CD4-positive, alpha-beta T cell treated with Interferon alpha-2 for 1 hour (primary cell): ENCODE measurements at regions not wholly inside any gene's neighbourhood (a gene's known extent, or its start where the extent isn't known, plus 50 kb on each side); places are given as distances from the start of the nearest gene placed in this dataset.

Source experiments
- DNase-seq, 2 donors: peaks; one replicate each; pipeline ENCODE4 v3.0.0-alpha.2; 2020 to 2022

DNA sequence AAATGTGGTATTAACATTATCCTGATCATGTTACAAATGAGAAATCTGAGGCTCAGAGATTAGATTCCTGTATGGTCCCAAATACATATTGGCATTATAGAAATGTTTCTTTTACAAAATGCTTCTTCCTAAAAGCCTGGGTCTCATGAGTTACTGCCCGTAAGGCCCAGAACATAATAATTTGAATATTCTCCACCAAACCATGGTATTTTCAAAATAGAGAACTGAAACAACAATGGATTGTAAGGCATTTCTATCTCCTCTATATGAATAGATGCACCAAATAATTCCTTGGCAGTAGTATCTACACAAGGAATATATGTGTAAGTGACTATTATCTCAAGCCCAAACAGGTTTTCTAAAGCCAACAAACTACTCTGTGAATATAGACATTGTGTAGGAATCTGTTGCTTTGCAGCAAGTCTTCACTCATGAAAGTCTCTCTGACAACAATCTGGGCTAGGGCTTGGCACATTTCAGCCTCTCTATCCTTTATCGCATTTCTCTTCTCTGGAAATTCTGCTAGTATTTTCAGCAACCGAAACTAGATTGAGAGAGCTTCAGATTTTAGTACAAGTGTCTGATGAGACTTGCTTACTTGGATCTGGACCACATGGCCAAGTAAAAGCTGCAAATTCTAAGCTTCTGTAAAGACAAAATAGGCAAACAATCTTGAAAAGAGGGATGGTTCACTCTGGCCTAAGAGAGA, 112.8 kb upstream of the ARHGAP20 start:
- DNase-seq, result no peak

DNA sequence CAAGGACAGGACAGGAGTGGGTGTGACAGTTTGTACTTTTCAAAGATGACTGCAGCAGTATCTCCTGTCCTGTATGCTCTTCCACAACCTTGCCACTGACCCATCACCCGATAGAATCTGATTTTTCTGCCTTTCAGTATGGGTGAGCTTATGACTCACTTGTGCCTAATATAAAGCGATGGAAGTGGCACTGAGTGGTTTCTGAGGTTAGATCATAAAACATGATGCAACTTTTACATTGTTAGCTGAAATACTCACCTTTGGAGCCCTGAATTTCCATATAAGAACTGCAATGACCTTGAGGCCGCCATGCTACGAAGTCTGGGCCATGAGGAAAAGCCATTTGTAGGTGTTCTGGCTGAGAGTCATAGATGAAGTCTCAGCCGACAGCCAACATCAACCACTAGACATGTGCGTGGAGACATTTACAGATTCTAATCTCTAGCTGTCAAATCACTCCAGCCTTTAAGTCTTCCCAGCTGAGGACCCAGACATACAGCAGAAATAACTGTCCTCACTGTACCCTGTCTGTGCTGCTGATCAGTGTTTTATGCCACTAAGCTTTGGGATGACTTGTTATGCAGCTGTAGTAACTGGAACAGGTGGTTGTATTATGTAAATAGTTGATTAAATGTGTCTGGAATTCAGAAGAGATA, 105.9 kb upstream of the ARHGAP20 start:
- DNase-seq, result no peak

DNA sequence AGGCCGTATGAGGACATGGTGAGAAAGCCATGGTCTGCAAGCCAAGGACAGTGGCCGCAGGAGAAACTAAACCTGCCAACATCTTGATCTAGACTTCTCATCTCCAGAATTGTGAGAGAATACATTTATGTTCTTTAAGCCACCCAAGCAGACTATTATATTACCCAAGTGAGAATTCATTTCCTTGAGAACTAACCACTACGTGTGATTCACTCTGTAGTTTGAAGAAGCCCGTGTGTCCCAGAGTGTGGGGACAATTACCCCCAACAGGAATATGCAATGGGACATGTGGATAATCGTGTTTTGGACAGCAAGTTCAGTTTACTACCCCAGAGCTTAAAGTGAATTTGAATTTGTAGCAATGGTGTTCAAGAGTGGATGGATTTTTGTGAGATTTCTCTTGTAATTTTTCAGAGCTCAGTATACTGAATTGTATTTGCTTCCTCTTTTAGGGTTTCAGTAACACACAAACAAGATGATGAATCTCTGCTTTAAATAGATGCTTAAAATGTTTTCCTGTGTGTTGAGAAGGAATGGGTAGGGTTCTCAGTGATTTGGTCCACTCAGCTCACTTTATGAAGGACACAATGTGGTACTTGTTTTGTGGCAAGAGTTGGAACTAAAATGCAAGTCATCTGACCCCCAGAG, 100.0 kb upstream of the ARHGAP20 start:
- DNase-seq, result no peak

DNA sequence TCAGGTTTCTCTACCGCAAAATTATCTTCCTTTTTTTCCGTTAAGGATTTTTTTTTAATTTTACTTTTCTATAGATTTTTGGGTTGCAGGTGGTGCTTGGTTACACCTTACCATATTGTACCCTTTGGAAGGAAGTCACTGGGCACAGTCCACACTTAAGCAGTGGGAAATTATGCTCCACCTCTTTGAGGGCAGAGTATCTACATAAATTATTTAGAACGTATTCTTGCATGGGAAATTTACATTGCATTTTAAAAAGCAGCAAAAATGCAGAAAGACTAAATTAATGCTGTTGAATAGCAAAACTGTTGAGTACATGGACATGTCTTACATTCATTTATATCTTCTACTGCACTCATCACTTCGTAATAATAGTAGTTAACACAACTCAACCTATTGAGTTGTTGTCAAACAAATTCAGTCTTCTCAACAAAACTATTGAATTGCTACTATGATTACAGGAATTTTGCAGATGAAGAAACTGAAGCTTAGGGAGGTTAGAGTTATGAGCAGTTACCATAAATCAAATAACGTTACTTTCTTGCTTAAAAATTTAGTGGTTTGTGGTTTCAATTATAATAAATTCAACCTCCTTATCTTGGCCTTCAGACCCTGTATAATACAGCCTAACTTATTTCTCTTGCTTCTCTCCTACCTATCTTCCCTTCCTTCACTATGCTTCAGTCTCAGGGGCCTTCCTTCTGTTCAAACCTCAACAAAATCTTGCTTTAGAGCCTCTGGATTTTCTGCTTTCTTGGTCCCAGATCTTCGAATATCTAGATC, 97.4 kb upstream of the ARHGAP20 start:
- DNase-seq, result no peak

DNA sequence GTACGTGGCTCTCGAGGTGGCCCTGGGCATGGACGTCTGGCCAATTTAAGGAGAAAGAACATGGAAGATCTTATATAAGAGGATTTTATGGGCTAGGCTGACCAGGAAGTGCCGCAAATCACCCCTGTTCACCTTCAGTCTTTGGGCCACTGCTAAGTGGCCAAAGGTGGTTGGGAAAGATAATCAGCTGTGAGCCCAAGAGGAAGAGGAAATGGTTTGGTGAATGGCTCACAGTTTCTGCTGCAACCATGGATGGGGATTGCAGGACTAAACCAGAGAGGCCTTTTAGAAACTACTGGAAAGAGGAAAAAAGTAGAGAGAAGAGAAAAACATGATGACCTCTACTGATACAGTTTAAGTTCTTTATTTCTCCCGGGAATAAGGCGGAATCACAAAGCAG, 96.0 kb upstream of the ARHGAP20 start:
- no peak for DNase-seq

DNA sequence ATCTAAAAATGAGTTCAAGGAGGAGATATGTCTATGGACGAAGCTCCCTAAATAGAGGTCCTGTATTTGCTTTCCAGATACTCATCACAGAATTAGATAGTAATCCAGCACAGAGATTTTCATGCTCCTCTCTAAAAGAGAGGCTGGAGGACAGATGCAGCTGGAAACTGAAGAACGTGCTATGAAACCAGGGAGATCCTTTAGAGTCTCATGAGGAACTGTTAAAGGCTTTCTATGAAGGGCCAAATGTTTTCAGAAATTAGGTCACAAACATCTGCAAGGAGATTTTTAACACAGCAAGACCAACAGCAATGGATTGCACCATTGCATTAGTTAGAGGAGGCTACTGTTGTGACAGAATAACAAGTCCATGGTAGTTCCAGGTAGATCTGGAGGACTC, 95.6 kb upstream of the ARHGAP20 start:
- DNase-seq, result no peak

DNA sequence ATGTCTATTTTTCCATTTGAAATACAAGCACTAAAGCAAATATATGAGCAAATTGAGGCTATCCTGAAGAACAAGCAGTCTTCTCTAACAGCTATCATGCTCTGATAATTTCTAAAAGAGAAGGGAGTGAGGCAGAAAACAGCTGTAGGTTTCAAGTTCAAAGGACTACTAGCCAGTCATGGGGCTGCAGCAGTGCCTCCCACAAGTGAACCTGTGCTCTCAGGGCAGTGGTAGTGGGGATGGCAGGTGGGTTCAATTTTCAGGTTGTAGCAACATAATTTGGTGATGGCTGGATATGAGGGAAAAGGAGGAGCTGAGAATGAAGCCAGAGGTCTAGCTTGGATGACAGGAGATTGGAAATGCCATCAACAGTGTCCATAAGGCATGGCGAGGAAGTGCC, 93.5 kb upstream of the ARHGAP20 start:
- no peak for DNase-seq

DNA sequence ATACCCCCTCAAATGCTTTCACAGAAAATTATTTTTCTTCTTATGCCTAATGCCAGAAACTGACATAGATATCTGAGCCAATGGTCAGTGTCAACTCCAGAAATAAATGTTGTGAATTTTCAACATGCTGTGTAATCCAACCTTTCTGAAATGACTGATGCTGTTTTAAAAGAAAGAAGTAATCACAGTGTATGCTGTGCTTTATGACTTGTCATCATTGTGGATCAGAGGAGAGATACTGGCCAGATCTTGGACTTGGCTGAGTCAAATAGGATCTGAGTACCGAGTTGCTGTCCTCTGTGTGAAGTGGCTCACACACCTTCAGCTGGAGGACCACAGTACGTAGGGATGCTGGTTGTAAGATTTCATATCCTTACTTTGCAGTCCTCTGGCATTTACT, 89.9 kb upstream of the ARHGAP20 start:
- DNase-seq, result no peak

DNA sequence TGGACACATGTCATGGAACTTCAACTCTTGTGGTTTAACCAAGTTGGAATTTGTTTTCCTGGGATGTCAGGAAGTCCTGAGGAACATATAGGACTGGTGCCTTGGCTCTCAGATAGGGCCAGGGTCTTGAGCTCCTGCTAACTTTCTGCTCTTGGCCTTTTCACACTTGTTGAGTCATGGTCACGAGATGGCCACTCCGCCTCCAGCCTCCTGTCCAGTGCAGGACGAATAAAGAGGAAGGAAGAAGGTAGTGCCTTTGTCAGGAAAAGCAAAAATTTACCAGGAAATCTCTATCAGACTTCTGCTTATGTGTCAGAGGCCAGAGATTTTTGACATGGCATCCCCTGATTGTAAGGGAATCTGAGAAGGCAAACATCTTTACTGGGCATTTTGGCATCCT, 89.1 kb upstream of the ARHGAP20 start:
- peak in 1 of 2 donors; percentile 12 for DNase-seq

DNA sequence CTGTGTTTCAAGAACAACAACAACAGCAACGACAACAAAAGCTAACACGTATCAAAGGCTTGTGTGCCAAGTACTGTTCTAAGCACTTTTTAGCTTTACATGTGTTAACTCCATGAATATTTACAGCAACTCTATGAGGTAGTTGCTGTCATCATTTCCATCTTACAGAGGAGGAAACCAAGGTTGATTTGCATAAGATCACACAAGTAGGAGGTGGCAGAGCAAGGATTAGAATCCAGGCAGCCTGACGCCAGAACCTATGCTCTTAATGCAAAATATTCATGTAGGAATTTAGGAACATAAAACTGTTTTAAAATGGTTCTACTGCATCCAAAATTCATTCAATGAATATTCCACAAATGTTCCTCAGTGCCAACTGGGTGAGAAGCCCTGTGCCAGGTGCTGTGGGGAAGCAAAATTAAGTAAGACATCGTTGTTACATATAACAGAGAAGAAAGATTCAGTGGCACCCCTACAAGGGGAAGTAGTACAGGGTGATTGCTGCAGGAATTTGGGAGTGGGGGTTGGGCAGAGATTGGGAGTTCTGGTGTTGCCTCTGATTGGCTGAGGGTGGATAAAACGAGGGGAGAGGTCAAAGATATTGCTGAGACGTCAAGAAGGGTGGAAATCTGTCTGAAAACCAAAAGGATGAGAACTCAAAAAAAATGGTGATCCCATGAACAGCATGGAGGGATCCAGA, 86.1 kb upstream of the ARHGAP20 start:
- DNase-seq, result no peak

DNA sequence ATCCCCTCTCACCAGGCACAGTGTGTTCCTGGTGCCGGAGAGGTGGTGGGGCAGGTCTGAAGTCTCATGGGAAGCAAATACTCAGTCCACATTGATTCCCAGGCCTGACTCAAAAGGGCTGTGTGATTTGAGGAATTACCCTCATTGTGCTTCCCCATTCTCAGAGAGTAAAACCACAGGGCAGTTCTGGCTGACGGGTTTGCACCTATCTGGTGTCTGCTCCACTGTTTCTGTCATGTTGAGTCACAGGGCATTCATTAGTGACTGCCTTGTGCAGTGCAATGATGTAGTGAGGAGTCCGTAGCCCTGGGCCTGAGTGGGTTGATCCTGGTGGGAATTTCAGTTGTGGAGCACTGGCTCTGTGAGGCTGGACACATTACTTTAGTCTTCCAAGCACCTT, 85.2 kb upstream of the ARHGAP20 start:
- DNase-seq, result peak; percentile 9 to 46

DNA sequence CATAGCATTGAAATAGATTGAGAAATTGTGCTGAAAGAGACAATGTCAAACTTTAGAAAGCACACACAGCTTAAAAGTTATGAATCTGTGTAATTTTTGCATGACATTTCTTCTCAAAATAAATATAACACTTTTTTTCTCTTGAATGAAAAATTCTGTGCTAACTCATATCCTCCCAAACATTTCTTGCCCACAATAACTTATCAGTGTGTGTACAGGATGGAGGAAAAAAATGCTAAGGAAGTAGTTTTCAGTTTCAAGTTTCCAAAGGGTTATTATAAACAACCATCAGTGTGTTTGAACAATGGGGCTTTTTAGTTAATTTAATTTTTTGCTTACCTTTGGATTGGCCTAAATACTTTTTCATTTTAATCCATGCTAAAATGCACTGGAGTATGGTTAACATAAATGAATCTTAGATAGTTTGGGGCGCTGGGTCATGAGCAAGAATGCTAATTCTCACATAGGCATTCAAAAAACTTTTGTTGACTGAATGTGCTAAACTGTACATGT, 82.9 kb upstream of the ARHGAP20 start:
- no peak for DNase-seq

DNA sequence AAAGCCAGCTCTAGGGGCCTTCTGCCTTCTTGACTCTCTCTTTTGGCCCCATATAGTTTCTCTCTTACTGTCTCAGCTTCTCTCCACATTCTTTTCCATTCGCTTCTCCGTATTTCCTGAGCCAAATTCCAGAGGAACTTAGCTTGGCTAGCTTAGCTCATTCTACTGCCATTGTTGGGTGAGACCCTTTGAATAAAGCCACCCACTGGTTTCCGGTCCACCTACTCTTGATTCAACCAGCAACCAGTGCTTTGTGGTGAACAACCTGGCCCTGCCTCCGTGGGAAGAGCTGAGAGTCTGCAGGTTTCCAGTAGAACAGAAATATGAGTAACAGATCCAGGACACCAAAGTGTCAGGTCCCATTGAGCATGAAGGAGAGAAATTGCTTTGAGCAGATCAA, 81.3 kb upstream of the ARHGAP20 start:
- no peak for DNase-seq

DNA sequence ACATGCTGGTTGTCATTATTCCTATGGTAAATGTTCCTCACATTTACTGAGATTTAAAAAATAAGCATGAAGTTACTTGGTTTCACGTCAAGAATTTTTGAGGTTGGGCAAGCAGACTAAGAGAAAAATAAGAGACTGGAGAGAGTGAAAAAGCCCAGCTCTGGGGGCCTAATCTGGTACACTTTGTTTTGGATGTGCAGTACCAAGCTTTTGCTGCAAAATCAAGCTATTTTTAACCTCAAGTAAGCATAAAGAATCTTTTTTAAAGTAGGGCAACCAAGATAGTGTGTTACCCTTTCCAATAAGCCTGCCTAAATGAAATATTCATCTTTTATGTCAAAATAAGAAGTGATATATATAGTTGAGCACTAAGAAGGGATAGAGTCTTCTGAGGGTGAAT, 79.4 kb upstream of the ARHGAP20 start:
- DNase-seq, result no peak

DNA sequence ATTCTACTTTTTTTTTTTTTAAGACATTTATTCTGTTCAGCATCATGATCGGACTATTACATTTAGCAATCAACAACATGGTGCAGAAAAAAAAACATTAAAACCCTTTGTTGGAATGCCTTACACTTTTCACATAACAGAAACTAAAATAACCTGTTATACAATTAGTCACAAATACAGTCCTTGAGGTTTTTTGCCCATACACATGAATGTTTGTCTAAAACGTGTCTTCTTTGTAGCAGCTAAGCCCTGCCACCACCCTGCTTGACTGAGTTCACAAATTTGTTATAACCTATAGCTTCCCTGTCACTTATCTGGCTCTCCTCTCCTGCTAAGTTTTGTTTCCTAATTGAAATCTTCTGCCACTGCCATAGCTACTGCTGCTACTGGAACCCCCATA, 75.4 kb upstream of the ARHGAP20 start:
- DNase-seq, result no peak

DNA sequence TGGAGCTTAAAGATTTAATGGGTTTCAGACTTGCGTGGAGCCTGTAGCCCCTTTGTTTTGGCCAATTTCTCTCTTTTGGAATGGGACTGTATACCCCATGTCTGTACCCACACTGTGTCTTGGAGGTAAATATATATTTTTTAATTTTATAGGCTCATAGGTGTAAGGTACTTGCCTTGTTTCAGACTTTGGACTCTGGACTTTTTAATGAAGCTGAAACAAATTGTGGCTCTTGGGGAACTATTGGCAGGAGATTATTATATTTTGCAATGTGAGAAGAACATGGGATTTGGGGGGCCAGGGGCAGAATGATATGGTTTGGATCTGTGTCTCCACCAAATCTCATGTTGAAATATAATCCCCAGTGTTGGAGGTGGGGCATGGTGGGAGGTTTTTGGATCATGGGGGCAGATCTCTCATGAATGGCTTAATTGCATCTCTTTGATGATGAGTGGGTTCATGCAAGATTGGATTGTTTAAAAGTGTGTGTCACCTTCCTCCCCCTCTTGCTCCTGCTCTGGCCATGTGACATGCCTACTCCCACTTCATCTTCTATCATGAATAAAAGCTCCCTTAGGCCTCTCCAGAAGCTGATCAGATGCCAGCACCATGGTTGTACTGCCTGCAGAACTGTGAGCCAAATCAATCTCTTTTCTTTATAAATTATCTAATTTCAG, 74.1 kb upstream of the ARHGAP20 start:
- no peak for DNase-seq

DNA sequence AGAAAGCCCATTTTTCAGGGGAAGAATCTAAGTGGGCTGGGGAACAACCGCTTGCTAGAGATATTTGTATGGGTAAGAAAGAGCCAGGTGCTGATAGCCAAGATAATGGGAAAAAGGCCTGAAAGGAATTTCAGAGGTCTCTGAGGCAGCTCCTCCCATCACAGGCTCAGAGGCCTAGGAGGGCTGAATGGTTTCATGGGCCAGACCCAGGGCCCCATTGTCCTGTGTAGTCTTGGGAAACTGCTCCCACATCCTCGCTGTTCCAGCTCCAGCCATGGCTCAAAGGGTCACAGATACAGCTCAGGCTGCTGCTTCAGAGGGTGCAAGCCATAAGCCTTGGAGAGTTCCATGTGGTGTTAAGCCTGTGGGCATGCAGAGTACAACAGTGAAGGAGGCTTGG, 73.2 kb upstream of the ARHGAP20 start:
- no peak for DNase-seq

DNA sequence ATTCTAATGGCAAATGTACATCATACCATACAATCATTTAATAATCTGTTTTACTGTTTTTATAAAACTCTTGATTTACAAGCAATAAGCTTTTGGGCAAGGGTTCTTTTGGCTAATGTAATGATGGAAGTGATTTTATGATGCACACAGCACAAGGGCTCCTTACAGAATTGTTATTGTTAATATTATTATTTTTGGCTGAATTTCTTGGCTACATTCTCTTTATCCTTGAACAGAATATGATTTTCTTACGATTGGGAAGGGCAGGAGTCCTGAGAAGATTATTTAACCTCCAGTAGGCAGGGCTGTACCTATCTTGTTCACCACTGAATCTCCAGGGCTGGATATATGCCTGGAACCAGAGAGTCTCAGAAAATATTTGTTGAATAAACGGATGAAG, 70.4 kb upstream of the ARHGAP20 start:
- no peak for DNase-seq

DNA sequence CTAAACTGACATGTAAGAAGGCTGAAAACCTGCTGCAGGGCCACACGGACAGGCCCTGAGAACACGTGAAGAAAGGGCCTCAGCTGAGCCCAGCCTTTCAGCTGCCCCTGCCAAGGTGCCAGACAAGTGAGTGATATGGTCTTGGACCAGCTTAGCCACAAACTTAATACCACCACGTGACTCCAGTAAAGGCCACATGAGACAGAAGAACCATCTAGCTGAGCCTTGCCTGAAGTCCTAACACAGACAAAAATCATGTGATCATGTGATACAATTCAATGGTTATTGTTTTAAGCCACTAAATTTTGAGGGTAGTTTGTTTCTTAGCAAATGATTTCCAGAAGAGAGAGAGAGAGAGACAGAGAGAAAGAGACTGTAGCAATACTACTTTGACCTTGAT, 66.9 kb upstream of the ARHGAP20 start:
- no peak for DNase-seq

DNA sequence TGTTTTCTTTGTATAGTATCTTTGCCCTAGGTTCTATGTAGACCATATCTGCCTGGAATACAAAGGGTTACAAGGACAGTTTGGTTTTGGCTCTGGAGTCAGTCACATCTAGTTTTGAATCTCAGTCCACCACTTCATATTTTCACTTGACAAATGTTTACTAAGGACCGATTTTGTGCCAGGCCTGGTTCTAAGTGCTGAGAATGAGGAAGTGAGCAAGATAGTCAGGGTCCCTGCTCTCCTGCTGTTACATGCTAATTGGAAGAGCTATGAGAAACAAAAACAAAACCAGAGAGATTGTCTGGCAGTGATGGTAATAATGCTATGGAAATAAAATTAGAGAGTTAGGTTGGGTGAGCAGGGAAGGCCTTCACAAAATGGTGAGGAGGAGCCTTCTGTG, 66.1 kb upstream of the ARHGAP20 start:
- no peak for DNase-seq

DNA sequence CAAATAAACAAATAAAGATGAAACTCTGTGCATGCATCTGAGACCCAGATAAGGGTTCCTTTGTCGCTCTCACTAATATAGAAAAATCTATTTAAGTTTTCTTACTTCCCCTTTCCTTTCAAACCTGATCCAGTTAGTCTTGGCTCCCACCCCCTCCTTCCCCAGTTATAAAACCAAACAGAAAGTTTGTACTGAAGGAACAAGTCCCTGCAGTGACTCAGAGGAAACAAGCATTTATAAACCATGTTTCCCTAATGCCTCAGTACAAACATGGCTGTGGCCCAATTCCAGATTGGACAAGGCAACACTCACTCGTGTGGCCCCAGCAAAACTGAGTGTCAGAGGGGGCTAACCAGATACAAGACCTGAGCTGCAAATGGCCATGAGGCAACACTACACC, 65.5 kb upstream of the ARHGAP20 start:
- DNase-seq, result no peak

DNA sequence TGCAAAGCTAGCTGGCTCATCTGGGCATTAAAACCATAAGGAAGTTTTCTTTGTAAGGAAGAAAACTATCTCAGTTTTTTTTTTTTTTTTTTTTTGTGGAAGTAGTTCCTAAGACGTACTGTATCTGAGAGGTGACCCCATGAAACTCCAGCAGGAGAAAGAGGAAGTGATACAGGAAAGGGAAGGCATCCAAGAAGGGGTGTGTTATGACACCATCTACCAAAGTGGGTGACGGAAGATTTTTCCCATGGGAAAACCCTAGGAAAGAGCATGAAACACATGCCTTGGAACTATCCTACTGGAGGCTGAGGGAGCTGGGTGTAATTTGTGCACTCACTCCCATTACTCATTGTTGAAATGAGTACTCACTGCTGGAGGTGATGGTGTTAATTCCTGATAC, 63.8 kb upstream of the ARHGAP20 start:
- no peak for DNase-seq
